Adipocyte (in vitro differentiated cells): ENCODE measurements at regions not wholly inside any gene's neighbourhood (a gene's known extent, or its start where the extent isn't known, plus 50 kb on each side); places are given as distances from the start of the nearest gene placed in this dataset.
"Not testable (repeated sequence)": the region's sequence is repeated elsewhere in the genome, so short reads cannot be mapped to it uniquely, and the experiment has no call there.

ENCODE experiments used
- DNase-seq: peaks from one replicate; pipeline ENCODE4 v3.0.0-alpha.2; 2015; ENCODE audit warnings: low read depth
- H3K27me3 ChIP-seq: replicated peaks from 2 replicates; pipeline ENCODE4 v1.7.0; 2013; ENCODE audit warnings: mild to moderate bottlenecking, low read length, moderate library complexity; ENCODE audit not compliant: control insufficient read depth, insufficient read depth
- H3K36me3 ChIP-seq: 2 replicates; pipeline ENCODE4 v1.7.0; 2013; ENCODE audit warnings: low read length, mild to moderate bottlenecking, moderate library complexity; ENCODE audit not compliant: control insufficient read depth, insufficient read depth, severe bottlenecking
- H3K4me1 ChIP-seq: 2 replicates; pipeline ENCODE4 v1.7.0; 2013; ENCODE audit warnings: mild to moderate bottlenecking, low read length, moderate library complexity; ENCODE audit not compliant: control insufficient read depth, insufficient read depth
- H3K4me3 ChIP-seq: 2 replicates; pipeline ENCODE4 v1.7.0; 2013; ENCODE audit warnings: mild to moderate bottlenecking, low read length, moderate library complexity
- H3K9ac ChIP-seq: 2 replicates; pipeline ENCODE4 v1.7.0; 2013; ENCODE audit warnings: mild to moderate bottlenecking, low read length, moderate library complexity
- H3K9me3 ChIP-seq: 2 replicates; pipeline ENCODE4 v1.7.0; 2013; ENCODE audit warnings: mild to moderate bottlenecking, low read length, moderate library complexity; ENCODE audit not compliant: control insufficient read depth

DNA sequence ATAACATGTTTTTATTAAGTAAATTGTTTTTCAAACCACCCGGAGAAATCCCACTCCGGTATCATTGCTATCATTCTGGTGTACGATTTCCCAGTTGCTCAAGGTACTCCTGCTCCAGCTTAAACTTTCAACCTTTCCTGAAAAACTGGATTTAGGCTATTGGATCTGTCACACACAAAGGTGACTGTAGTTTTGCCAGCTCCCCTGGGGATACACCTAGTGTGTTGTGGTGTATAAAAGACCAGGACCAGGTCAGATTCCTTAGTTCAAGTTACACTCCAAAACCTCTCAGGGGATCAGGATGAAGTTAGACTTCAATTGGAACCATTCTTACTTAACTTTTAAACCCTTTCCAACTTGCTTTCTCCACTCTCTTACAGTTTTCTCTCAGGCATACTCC, 303.9 kb downstream of the NOVA1 start:
- Histone ChIP-seq H3K4me3 (no peak overlapping the region), H3K4me1 (peaks cover 19% of the 10 kb centered on the region), H3K9me3 (no peaks in the 10 kb centered on the region), H3K9ac (no peak overlapping the region), H3K27me3 (no peaks in the 10 kb centered on the region), H3K36me3 (no peaks in the 10 kb centered on the region)
- no peak for DNase-seq

DNA sequence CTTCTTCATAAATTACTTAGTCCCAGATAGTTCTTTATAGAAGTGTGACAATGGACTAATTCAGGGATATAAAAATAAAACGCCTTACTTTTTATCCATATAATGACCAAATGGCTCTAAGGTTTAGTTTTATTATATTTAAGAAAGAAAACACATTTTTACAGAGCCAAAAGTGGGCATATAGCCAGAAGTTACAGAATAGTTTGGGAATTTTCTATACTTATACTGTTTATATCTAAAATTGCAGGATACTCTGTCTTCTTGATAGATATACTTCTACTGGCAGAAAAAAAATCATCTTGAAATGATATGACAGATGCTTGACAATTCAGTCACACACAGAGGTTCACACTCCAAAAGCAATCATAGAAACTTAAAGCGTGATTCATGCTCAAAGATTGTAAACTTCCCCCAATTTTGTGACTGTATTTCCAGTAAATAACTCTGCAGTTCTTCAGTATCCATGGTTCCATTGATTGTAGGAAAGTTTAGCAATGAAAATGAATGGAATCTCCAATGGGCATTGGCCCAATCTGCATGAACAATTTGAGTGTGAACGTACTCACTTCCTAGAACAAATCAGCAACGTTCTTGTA, 307.8 kb downstream of the NOVA1 start:
- no peaks in the 10 kb centered on the region for H3K9me3 ChIP-seq
- H3K4me3 ChIP-seq: no peak overlapping the region
- peak; percentile 12 for DNase-seq
- H3K36me3 ChIP-seq: no peaks in the 10 kb centered on the region
- H3K9ac ChIP-seq: no peak overlapping the region
- no peaks in the 10 kb centered on the region for H3K27me3 ChIP-seq
- peaks cover 35% of the 10 kb centered on the region for H3K4me1 ChIP-seq

DNA sequence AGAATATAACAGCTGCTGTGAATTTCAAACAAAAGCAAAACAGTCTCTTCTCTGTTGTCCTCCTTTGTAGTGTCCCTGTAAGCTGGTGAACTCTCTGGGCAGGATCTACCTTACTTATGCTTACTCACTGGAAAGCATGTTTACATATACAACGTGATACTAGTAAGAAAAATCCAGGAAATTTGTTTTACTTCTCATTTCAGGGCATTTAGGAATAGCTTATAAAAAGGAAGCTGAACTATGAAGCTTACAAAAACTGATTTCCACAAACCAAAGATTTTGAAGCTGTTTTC, 311.0 kb downstream of the NOVA1 start:
- Histone ChIP-seq H3K9ac (peak overlapping the region; percentile 44), H3K4me1 (peaks cover 35% of the 10 kb centered on the region), H3K27me3 (no peaks in the 10 kb centered on the region), H3K36me3 (no peaks in the 10 kb centered on the region), H3K4me3 (no peak overlapping the region), H3K9me3 (no peaks in the 10 kb centered on the region)
- peak; percentile 12 for DNase-seq

DNA sequence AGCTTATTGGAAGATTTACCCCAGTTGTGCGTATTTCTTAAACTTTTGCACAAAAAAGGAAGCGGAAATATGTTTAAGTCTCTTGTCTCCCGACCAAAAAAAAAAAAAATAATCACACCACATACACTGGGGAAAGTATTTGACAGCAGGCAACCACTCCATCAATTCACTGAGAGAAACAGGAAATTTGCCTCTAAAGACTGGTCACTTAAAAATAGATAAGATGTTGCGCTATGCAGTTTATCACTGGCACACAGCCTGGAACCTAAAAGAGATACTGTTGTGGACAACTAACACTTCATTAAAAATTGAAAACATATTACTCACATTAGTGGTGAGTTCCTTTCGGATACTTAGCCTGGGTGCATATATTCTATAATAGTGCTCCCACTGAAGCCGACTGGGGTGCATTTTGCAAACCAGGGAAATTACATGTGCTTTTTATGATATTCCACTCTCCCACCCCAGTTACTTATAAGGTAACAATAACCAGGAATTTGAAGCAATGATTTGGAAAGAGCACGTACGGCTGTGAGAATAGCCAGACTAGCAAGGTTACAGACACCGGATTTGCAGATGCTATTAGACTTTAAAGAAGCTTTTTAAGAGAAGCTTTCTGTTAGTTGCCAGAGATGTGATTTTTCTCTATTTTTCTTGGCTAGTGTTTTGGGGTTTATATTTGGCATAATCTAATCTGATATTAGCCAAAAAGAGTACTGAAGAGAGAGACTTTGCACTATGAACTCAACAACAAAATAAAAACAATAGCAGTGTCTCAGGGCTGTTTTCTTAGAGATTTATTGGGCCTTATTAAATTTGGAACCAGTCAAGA, 311.5 kb downstream of the NOVA1 start:
- H3K27me3 ChIP-seq: no peaks in the 10 kb centered on the region
- H3K36me3 ChIP-seq: no peaks in the 10 kb centered on the region
- H3K4me3 ChIP-seq: peak overlapping the region; percentile 64
- H3K9me3 ChIP-seq: no peaks in the 10 kb centered on the region
- peaks cover 37% of the 10 kb centered on the region for H3K4me1 ChIP-seq
- H3K9ac ChIP-seq: peak overlapping the region; percentile 44
- DNase-seq: no peak

DNA sequence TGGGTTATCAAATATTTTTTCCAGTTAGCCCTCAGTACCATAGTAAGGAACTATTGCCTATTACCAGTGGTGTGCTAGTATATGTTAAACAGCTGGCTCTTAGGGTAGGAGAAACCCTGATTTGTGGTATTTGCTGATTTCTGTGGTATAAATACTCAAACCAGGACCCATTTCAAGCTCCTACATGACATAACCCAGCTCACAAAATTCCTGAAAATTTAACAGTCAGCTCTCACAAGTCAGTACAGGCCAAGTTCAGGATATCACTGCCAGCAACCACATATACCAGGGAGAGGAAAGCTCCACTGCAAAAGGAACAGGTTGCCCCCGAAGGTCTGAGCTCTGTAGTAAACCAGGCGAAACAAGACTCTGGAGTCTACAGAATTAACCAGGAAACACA, 315.3 kb downstream of the NOVA1 start:
- DNase-seq: no peak

DNA sequence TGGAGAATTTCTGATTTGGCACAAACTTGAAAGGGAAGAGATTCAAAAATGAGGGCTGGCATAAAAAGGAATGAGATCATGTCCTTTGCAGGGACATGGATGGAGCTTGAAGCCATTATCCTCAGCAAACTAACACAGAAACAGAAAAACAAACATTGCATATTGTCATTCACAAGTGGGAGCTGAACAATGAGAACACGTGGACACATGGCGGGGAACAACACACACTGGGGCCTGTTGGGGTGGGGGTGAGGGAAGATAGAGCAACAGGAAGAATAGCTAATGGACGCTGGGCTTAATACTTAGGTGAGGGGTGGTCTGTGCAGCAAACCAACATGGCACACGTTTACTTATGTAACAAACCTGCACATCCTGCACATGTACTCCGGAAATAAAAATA, 315.8 kb downstream of the NOVA1 start:
- H3K4me3 ChIP-seq, H3K36me3 ChIP-seq, H3K27me3 ChIP-seq, DNase-seq, H3K9ac ChIP-seq, H3K9me3 ChIP-seq: not testable (repeated sequence)
- H3K4me1 ChIP-seq: peaks cover 21% of the 10 kb centered on the region

More for the DNA sequence above, 315.3 kb downstream of the NOVA1 start:
- no peaks in the 10 kb centered on the region for H3K36me3 ChIP-seq
- H3K9me3 ChIP-seq: no peaks in the 10 kb centered on the region
- no peak overlapping the region for H3K9ac ChIP-seq
- no peak overlapping the region for H3K4me3 ChIP-seq
- H3K4me1 ChIP-seq: peaks cover 21% of the 10 kb centered on the region
- H3K27me3 ChIP-seq: no peaks in the 10 kb centered on the region

DNA sequence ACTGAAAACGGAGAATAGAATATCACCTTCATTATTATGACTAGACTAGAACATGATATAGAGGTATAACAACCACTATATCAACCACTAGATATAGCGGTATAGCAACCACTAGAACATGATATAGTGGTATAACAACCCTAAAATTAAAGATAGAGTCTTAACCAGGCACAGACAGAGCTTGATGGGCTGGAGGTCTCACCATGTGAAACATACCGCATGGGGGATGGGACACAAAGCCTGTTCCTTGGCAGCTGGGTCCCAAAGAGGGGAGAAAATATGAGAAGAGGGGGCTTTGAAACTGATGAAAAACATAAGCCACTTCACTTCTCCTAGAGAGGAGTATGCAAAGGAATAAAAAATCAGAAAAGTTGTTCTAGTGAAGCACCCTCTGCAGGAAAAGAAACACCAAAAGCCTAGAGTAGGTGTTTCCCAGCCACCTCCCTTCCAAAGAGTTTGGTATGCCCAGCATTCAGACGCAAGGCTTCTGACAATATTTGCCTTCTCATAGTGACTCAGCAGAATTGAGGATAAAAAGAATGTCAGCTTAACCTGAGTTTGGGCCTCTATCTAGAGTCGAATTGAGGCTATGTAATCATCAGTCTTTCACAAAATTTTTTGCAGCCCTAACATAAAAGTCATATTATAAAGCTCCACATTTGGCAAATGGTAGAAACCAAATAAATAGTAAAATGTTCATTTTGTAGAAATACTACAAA, 316.4 kb downstream of the NOVA1 start:
- H3K4me1 ChIP-seq: peaks cover 17% of the 10 kb centered on the region
- no peaks in the 10 kb centered on the region for H3K9me3 ChIP-seq
- no peaks in the 10 kb centered on the region for H3K27me3 ChIP-seq
- H3K9ac ChIP-seq: no peak overlapping the region
- DNase-seq: peak; percentile 89
- H3K36me3 ChIP-seq: no peaks in the 10 kb centered on the region
- H3K4me3 ChIP-seq: no peak overlapping the region

DNA sequence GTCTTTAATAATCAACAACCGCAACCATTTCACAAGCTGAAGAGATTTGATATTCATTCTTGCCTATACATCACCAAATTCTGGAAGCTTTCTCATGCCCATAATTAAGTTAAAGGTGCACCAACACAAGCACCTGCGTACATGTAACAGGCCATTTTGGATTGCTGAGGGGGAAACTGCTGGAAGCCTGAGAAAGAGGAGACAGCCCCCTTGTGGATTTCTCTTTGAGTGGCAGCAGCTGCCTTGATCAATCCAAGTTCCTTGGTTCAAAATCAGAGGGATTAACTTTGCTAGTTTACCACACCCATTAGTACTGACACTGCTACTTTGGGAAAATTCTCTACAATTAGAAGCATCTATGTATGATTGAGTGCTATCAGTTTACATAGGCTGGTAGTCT, 321.1 kb downstream of the NOVA1 start:
- no peak for DNase-seq
- H3K27me3 ChIP-seq: no peaks in the 10 kb centered on the region
- peaks cover 7% of the 10 kb centered on the region for H3K9me3 ChIP-seq
- H3K9ac ChIP-seq: no peak overlapping the region
- H3K4me3 ChIP-seq: no peak overlapping the region
- H3K4me1 ChIP-seq: peaks cover 7% of the 10 kb centered on the region
- H3K36me3 ChIP-seq: no peaks in the 10 kb centered on the region

DNA sequence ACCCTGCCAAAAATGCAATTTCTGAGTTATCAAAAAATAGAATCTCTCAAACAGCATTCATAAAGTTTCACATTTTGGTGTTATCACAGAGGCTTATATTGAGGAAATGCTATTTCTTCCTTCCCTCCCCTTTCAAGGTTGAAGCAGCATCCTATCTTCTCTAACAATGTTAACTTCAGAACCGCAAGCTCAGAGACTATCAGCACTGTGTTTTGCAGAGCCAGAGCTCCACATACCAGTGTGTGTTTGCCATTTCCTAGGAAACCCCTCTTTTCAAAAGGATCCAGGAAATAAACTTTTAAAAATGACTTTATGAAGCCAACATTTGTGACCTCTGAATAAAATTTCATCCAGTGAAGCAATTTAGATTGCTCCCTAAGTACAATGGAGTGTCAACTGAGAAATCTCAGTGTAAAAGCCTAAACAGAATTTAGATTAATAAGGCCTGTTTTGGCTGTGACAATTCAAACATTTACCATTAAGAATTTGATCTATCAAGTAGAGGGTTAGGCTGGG, 332.6 kb downstream of the NOVA1 start:
- no peak overlapping the region for H3K4me3 ChIP-seq
- H3K9ac ChIP-seq: no peak overlapping the region
- H3K9me3 ChIP-seq: no peaks in the 10 kb centered on the region
- no peaks in the 10 kb centered on the region for H3K4me1 ChIP-seq
- H3K36me3 ChIP-seq: no peaks in the 10 kb centered on the region
- DNase-seq: no peak
- no peaks in the 10 kb centered on the region for H3K27me3 ChIP-seq

DNA sequence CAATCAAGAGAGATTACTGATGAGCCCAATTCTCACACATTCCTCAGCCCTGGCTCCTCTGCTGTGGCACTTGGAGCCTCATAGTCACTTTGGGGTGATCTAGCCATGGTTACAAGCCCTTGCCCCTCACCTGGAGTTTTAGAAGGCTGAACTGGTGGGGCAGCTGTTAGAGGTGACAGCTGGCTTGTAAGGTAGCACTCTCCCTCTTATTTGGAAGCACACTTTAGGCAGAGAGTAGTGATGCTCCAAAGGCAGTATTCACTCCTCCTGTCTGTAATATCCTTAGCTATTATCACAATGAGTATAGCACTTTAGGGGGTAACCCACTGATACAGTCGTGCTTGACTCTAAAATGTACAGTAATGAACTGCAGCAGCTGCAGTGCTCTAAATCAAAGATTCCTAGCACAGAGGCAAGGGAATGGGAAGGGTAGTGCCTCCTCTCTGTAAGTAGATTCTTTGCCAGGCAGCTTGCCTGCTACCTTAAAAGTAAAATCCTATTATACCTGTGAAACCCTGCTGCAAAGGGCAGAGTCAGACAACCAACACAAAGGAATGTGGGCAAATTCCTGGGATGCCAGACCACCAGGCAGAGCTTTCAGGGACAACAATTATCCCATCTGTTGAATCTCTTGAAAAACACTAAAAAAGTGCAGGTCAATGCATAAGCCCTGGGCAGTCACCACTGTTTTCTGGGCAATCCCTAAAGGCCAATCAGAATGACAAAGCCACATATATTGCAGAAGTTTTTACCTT, 336.3 kb downstream of the NOVA1 start:
- Histone ChIP-seq H3K4me3 (no peak overlapping the region), H3K9me3 (no peaks in the 10 kb centered on the region), H3K4me1 (no peaks in the 10 kb centered on the region), H3K27me3 (no peaks in the 10 kb centered on the region), H3K9ac (no peak overlapping the region), H3K36me3 (no peaks in the 10 kb centered on the region)
- no peak for DNase-seq

DNA sequence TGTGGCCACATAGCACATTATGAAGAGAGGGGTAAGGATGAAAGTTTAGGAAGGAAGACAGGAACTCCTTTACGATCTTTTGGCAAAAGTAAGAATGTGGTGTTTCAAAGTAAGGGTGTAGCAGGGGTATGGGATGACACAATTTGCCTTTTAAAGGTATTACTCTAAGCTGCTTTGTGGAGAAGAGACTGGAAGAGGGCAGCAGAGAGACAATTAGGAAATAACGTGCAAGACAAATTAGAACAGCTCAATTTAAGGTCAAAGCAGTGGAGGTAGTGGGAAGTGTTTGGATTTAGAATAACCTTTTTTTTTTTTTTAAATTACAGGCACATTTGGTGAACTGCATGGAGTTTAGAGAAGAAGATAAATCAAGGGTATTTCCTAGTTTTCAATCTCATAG, 342.6 kb downstream of the NOVA1 start:
- Histone ChIP-seq H3K9me3 (no peaks in the 10 kb centered on the region), H3K27me3 (no peaks in the 10 kb centered on the region), H3K4me3 (no peak overlapping the region), H3K36me3 (no peaks in the 10 kb centered on the region), H3K4me1 (no peaks in the 10 kb centered on the region), H3K9ac (no peak overlapping the region)
- peak; percentile 34 for DNase-seq
